PFSK-1 (cell line): ENCODE measurements at regions not wholly inside any gene's neighbourhood (a gene's known extent, or its start where the extent isn't known, plus 50 kb on each side); places are given as distances from the start of the nearest gene placed in this dataset.

ENCODE experiments used
- POLR2AphosphoS5 ChIP-seq: IDR thresholded peaks from 2 replicates; pipeline ENCODE4 v1.6.1; 2012; ENCODE audit warnings: low read depth, mild to moderate bottlenecking, control low read depth, low read length, moderate library complexity
- SIN3A ChIP-seq: IDR thresholded peaks from 2 replicates; pipeline ENCODE4 v1.6.1; 2012; ENCODE audit warnings: mild to moderate bottlenecking, low read length, moderate library complexity, borderline replicate concordance; ENCODE audit not compliant: insufficient read depth
- TAF1 ChIP-seq: IDR thresholded peaks from 2 replicates; pipeline ENCODE4 v1.6.1; 2012; ENCODE audit warnings: low read length, control low read depth, borderline replicate concordance; ENCODE audit not compliant: insufficient read depth
- TF ChIP-seq, protein P1 (sequence below), 2 experiments: IDR thresholded peaks; 2 replicates each; pipeline versions ENCODE4 v1.6.1 to v1.8.0; 2011 to 2012; ENCODE audit warnings: low read depth in 2 of 2, low read length in 2 of 2, control low read depth in 1 of 2, inconsistent platforms in 1 of 2, mild to moderate bottlenecking in 1 of 2, moderate library complexity in 1 of 2; ENCODE audit not compliant: insufficient read depth in 1 of 2

GRCh38 chr15:56794165-56794552 lies 60.9 kb upstream of the ZNF280D start:
- TF ChIP-seq POLR2AphosphoS5 (no peak), SIN3A (no peak), TAF1 (no peak)
- TF ChIP-seq, protein P1, sequence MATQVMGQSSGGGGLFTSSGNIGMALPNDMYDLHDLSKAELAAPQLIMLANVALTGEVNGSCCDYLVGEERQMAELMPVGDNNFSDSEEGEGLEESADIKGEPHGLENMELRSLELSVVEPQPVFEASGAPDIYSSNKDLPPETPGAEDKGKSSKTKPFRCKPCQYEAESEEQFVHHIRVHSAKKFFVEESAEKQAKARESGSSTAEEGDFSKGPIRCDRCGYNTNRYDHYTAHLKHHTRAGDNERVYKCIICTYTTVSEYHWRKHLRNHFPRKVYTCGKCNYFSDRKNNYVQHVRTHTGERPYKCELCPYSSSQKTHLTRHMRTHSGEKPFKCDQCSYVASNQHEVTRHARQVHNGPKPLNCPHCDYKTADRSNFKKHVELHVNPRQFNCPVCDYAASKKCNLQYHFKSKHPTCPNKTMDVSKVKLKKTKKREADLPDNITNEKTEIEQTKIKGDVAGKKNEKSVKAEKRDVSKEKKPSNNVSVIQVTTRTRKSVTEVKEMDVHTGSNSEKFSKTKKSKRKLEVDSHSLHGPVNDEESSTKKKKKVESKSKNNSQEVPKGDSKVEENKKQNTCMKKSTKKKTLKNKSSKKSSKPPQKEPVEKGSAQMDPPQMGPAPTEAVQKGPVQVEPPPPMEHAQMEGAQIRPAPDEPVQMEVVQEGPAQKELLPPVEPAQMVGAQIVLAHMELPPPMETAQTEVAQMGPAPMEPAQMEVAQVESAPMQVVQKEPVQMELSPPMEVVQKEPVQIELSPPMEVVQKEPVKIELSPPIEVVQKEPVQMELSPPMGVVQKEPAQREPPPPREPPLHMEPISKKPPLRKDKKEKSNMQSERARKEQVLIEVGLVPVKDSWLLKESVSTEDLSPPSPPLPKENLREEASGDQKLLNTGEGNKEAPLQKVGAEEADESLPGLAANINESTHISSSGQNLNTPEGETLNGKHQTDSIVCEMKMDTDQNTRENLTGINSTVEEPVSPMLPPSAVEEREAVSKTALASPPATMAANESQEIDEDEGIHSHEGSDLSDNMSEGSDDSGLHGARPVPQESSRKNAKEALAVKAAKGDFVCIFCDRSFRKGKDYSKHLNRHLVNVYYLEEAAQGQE (IDR thresholded peaks at IDR 0.05; ENCODE audit: insufficient read depth in 1 of 2, low read depth in 2 of 2, low read length in 2 of 2): no peak
